NOMO-1 treated with dmso at 0.1 percent for 144 hours (cell line): ENCODE measurements at regions not wholly inside any gene's neighbourhood (a gene's known extent, or its start where the extent isn't known, plus 50 kb on each side); places are given as distances from the start of the nearest gene placed in this dataset.
"Not testable (repeated sequence)": the region's sequence is repeated elsewhere in the genome, so short reads cannot be mapped to it uniquely, and the experiment has no call there.

ENCODE experiments used
- DNase-seq: peaks from one replicate; lab custom pipeline; 2025; ENCODE audit not compliant: unreplicated experiment; lab: John Stamatoyannopoulos, UW

GRCh38 chr11:128165572-128165971 lies 421.8 kb downstream of the ETS1 start:
- no peak for DNase-seq

- DNase-seq = no peak
Observed at GRCh38 chr11:128164080-128164741, 423.1 kb downstream of the ETS1 start.

GRCh38 chr11:128161994-128162393 lies 425.4 kb downstream of the ETS1 start:
- no peak for DNase-seq

GRCh38 chr11:128161436-128161835 lies 425.9 kb downstream of the ETS1 start:
- DNase-seq = no peak

- DNase-seq = no peak
Observed at GRCh38 chr11:128158860-128159259, 428.5 kb downstream of the ETS1 start.

- DNase-seq = peak; percentile 43
Observed at GRCh38 chr11:128157423-128158298, 429.7 kb downstream of the ETS1 start.

- no peak for DNase-seq
Observed at GRCh38 chr11:128156486-128156885, 430.9 kb downstream of the ETS1 start.

- no peak for DNase-seq
Observed at GRCh38 chr11:128155590-128155989, 431.8 kb downstream of the ETS1 start.

- no peak for DNase-seq
Observed at GRCh38 chr11:128153697-128154048, 433.7 kb downstream of the ETS1 start.

- no peak for DNase-seq
Observed at GRCh38 chr11:128152796-128153696, 434.3 kb downstream of the ETS1 start.

GRCh38 chr11:128151780-128152179 lies 435.6 kb downstream of the ETS1 start:
- no peak for DNase-seq

- DNase-seq = no peak
Observed at GRCh38 chr11:128151338-128151737, 436.0 kb downstream of the ETS1 start.

GRCh38 chr11:128148208-128148607 lies 439.1 kb downstream of the ETS1 start:
- DNase-seq = no peak

- no peak for DNase-seq
Observed at GRCh38 chr11:128146926-128147605, 440.3 kb downstream of the ETS1 start.

GRCh38 chr11:128140293-128140692 lies 447.1 kb downstream of the ETS1 start:
- not testable (repeated sequence) for DNase-seq

- no peak for DNase-seq
Observed at GRCh38 chr11:128135451-128135850, 451.9 kb downstream of the ETS1 start.

- no peak for DNase-seq
Observed at GRCh38 chr11:128133501-128133900, 453.9 kb downstream of the ETS1 start.

- no peak for DNase-seq
Observed at GRCh38 chr11:128130052-128130451, 457.3 kb downstream of the ETS1 start.

GRCh38 chr11:128125723-128126122 lies 461.6 kb downstream of the ETS1 start:
- no peak for DNase-seq

- DNase-seq = no peak
Observed at GRCh38 chr11:128116885-128117284, 470.5 kb downstream of the ETS1 start.

GRCh38 chr11:128116447-128116846 lies 470.9 kb downstream of the ETS1 start:
- DNase-seq = no peak
